ENCODE measurements at regions not wholly inside any gene's neighbourhood (a gene's known extent, or its start where the extent isn't known, plus 50 kb on each side); places are given as distances from the start of the nearest gene placed in this dataset.

DNA sequence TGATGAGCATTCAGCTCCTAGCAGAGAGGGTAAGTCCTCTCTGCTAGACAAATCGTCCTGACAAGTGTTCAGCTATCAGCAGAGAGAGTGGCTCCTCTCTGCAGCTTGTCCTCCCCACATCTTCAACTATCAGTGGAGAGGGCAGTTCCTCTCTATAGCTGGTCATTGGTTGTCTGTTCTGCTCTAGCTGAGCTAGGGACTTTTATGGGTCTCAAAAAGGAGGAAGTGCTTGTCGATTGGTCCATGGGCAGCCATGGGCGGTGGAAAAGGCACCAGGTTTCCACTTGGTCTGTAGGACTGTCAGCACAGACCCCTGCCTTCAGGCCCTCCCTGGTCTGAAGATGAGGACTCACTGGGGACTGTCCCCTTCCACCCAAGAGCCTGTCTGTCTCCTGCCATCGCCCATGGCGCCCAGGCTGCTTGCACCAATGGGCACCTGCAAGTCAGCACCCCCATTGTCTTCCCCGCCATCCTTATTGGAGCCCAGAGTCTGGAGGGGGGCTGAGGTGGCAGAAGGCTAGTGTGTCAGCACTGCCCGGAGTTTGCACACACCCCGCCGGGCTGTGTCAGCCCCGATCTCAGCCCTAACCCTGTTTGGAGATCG is 264.7 kb downstream of the ZBBX start:
- TF ChIP-seq EZH2 (IDR thresholded peaks at IDR 0.05; ENCODE audit: low read length, missing control alignments): no peak
- TF ChIP-seq, protein P1, sequence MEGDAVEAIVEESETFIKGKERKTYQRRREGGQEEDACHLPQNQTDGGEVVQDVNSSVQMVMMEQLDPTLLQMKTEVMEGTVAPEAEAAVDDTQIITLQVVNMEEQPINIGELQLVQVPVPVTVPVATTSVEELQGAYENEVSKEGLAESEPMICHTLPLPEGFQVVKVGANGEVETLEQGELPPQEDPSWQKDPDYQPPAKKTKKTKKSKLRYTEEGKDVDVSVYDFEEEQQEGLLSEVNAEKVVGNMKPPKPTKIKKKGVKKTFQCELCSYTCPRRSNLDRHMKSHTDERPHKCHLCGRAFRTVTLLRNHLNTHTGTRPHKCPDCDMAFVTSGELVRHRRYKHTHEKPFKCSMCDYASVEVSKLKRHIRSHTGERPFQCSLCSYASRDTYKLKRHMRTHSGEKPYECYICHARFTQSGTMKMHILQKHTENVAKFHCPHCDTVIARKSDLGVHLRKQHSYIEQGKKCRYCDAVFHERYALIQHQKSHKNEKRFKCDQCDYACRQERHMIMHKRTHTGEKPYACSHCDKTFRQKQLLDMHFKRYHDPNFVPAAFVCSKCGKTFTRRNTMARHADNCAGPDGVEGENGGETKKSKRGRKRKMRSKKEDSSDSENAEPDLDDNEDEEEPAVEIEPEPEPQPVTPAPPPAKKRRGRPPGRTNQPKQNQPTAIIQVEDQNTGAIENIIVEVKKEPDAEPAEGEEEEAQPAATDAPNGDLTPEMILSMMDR (conservative IDR thresholded peaks at IDR 0.05 in 1 of 2, IDR thresholded peaks at IDR 0.05 in 1 of 2; ENCODE audit: low read depth in 1 of 2, low read length in 2 of 2): no peak
